Body of pancreas (tissue), 4 donors: ENCODE measurements at regions not wholly inside any gene's neighbourhood (a gene's known extent, or its start where the extent isn't known, plus 50 kb on each side); places are given as distances from the start of the nearest gene placed in this dataset.

Experiments
- ATAC-seq: fragments of 150-250 bp; one replicate; pipeline ENCODE4 v1.9.1; 2016
- DNase-seq, 4 donors: peaks; one replicate each; pipeline ENCODE4 v3.0.0-alpha.2; 2019
- H3K27ac ChIP-seq, 4 donors: fragments of 200-600 bp; sonication (generic); 1 replicate in 3 of 4; 2 replicates in 1 of 4; pipeline versions ENCODE4 v1.5.1 to v1.6.1; 2016 to 2019; ENCODE audit warnings: mild to moderate bottlenecking in 1 of 4, mixed read lengths in 1 of 4, moderate library complexity in 1 of 4
- H3K27me3 ChIP-seq, 2 donors: fragments of 200-600 bp; sonication (generic); one replicate each; pipeline ENCODE4 v1.6.0; 2016; ENCODE audit warnings: mild to moderate bottlenecking in 1 of 2
- H3K36me3 ChIP-seq, 2 donors: fragments of 200-600 bp; sonication (generic); replicated peaks in 1 of 2; 2 replicates each; pipeline ENCODE4 v1.5.1; 2016; ENCODE audit warnings: low read depth in 2 of 2; ENCODE audit not compliant: insufficient read depth in 1 of 2
- H3K4me1 ChIP-seq: fragments of 200-600 bp; sonication (generic); one replicate; pipeline ENCODE4 v1.6.0; 2016
- H3K4me3 ChIP-seq, 2 donors: fragments of 200-600 bp; sonication (generic); 1 replicate in 1 of 2; 2 replicates in 1 of 2; pipeline ENCODE4 v1.5.1; 2016 to 2019
- H3K9me3 ChIP-seq, 3 donors: fragments of 200-600 bp; sonication (generic); 1 replicate in 2 of 3; 2 replicates in 1 of 3; pipeline ENCODE4 v1.5.1; 2016
- POLR2A ChIP-seq, 3 donors: fragments of 450-650 bp; IDR thresholded peaks; one replicate each; pipeline ENCODE4 v1.6.1; 2016; ENCODE audit warnings: antibody characterized with exemption in 3 of 3, mild to moderate bottlenecking in 2 of 3
- WGBS, 2 donors: methylation state at CpG; one replicate each; pipeline ENCODE4 v1.1.5; 2017; 5-methylcytosine and 5-hydroxymethylcytosine counted together
- intact Hi-C: fragments of 100-400 bp; cut with DNase I; formaldehyde crosslinking; loops from one replicate; pipeline ENCODE4 v1.15.1; 2023
- TF ChIP-seq, protein P1 (sequence below), 7 experiments: fragments of 450-650 bp in 4 of 7; fragments of 200-600 bp in 3 of 7; sonication (generic) in 3 of 7; IDR thresholded peaks; one replicate each; pipeline ENCODE4 v1.5.1; 2016 to 2019; ENCODE audit warnings: antibody characterized with exemption in 7 of 7

DNA sequence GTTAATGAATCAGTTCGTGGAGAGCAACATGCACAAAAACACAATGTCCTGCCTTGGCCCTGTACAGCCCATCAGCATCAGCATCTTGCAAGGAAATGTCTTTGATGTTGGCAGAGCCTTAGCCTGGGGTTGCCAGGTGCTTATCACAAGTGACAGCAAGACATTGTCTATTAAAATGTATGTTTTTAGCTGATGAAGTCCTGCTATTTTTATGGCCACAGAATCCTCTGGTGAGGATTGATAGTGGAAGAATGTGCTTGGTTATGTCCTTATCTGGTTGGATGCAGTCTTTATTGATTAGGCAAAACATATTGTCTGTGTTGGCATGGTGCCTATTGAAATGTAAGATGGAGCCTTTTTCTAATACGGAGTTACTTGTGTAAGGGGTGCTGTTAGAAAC lies 1427.0 kb upstream of the MIR17HG start:
- no peak for DNase-seq
- Histone ChIP-seq H3K36me3 (no peaks in the 10 kb centered on the region), H3K4me3 (no peak overlapping the region), H3K9me3 (no peaks in the 10 kb centered on the region), H3K27me3 (no peaks in the 10 kb centered on the region), H3K4me1 (no peaks in the 10 kb centered on the region), H3K27ac (no peak overlapping the region)
- intact Hi-C loops = no loop called here
- TF ChIP-seq, protein P1, sequence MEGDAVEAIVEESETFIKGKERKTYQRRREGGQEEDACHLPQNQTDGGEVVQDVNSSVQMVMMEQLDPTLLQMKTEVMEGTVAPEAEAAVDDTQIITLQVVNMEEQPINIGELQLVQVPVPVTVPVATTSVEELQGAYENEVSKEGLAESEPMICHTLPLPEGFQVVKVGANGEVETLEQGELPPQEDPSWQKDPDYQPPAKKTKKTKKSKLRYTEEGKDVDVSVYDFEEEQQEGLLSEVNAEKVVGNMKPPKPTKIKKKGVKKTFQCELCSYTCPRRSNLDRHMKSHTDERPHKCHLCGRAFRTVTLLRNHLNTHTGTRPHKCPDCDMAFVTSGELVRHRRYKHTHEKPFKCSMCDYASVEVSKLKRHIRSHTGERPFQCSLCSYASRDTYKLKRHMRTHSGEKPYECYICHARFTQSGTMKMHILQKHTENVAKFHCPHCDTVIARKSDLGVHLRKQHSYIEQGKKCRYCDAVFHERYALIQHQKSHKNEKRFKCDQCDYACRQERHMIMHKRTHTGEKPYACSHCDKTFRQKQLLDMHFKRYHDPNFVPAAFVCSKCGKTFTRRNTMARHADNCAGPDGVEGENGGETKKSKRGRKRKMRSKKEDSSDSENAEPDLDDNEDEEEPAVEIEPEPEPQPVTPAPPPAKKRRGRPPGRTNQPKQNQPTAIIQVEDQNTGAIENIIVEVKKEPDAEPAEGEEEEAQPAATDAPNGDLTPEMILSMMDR (IDR thresholded peaks at IDR 0.05) = no peak
- TF ChIP-seq POLR2A (IDR thresholded peaks at IDR 0.05) = no peak
- 36 to 40% methylated on average over 2 of the region's 2 CpGs for whole genome bisulfite sequencing, 2 donors
- ATAC-seq = no peak

DNA sequence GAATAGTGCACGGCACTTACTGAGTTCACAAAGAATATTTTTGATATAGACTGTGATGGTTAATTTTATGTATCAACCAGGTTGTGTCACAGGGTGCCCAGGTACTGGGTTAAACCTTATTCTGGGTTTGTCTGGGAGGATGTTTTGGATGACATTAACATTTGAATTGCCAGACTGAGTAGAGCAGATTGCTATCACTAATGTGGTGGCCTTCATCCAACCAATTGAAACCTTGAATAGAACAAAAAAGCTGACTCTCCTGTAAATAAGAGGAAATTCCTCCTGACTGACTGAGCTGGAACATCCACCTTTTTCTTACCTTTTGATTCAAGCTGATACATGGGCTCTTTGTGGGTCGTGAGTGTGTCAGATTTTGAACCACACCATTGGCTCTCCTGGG lies 1424.4 kb upstream of the MIR17HG start:
- DNase-seq (no peak), ATAC-seq (no peak)
- no peak for TF ChIP-seq POLR2A (IDR thresholded peaks at IDR 0.05)
- H3K4me1 ChIP-seq = no peaks in the 10 kb centered on the region
- intact Hi-C loops = no loop called here
- 58 to 68% methylated on average over 2 of the region's 2 CpGs for WGBS, 2 donors
- H3K36me3 ChIP-seq = no peaks in the 10 kb centered on the region
- H3K4me3 ChIP-seq = no peak overlapping the region
- H3K27me3 ChIP-seq = no peaks in the 10 kb centered on the region
- H3K27ac ChIP-seq = no peak overlapping the region
- no peaks in the 10 kb centered on the region for H3K9me3 ChIP-seq

DNA sequence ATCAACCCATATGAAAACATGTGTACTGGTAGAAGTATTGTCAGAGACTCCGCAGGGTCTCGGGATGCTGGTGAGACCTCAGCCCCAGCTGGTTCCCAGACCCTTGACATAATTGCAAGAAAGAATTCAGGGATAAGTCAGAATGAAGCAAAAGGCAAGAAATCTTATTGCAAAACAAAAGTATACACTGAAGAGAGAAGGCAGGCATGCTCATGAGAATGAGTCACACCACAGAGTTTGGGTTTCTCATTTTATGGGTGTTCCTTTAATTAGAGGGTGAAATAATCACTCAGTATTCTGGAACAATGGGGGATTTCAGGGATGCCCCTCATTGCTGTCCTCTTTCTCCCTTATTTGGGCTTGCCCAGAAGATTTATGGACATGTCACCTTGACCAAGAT lies 1423.8 kb upstream of the MIR17HG start:
- Histone ChIP-seq H3K4me3 (no peak overlapping the region), H3K4me1 (no peaks in the 10 kb centered on the region), H3K27me3 (no peaks in the 10 kb centered on the region), H3K9me3 (no peaks in the 10 kb centered on the region), H3K36me3 (no peaks in the 10 kb centered on the region), H3K27ac (no peak overlapping the region)
- intact Hi-C loops = no loop called here
- TF ChIP-seq, protein P1 (IDR thresholded peaks at IDR 0.05) = no peak
- no peak for TF ChIP-seq POLR2A (IDR thresholded peaks at IDR 0.05)
- WGBS, 2 donors = 65 to 77% methylated on average over 2 of the region's 2 CpGs
- no peak for ATAC-seq
- DNase-seq = no peak

DNA sequence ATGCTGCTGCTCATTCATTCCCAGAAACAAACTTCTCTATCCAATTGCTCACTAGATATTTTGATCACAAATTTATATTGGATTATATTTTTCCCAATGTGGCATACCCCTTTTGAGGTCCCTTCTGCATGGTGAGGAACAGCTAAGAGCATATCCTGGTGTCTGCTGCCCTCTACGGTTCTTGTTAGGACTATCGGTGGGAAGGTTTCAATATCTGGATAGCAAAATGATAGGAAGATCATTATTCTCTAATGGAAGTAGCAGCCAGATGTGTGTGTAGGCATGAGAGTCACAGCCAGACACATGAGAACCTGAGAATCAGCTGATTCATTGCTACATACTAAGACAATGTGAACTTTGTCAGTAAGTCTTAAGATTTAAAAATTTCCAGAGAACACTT lies 1422.4 kb upstream of the MIR17HG start:
- Histone ChIP-seq H3K27ac (no peak overlapping the region), H3K36me3 (no peaks in the 10 kb centered on the region), H3K4me1 (no peaks in the 10 kb centered on the region), H3K4me3 (no peak overlapping the region), H3K9me3 (no peaks in the 10 kb centered on the region), H3K27me3 (no peaks in the 10 kb centered on the region)
- TF ChIP-seq, protein P1 (IDR thresholded peaks at IDR 0.05) = no peak
- no peak for TF ChIP-seq POLR2A (IDR thresholded peaks at IDR 0.05)
- 27 to 45% methylated on average over 2 of the region's 2 CpGs for WGBS, 2 donors
- DNase-seq (no peak), ATAC-seq (no peak)
- intact Hi-C loops = no loop called here

DNA sequence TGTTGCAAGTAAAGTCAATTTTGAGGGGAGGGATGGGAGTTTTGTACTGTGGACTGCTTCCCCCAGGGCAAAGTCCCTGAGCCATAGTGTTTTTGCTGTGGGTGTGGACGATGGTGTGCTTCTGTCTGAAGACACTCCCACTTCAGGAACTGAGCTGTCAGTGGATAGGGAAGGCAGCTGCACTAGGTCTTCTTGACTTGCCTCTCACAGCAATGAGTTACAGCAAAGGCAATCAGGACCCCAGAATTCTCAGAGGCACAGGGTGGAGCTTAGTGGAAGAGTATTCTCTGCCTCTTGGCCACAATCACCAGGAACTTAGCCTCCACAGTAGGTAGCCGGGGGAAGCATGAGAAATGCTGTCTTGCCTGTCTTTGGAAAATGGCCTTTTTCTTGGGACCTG lies 1416.6 kb upstream of the MIR17HG start:
- DNase-seq = no peak
- Histone ChIP-seq H3K4me3 (no peak overlapping the region), H3K27me3 (no peaks in the 10 kb centered on the region), H3K27ac (no peak overlapping the region), H3K9me3 (no peaks in the 10 kb centered on the region), H3K36me3 (no peaks in the 10 kb centered on the region), H3K4me1 (no peaks in the 10 kb centered on the region)
- WGBS, 2 donors = 50 to 66% methylated on average over 2 of the region's 2 CpGs
- intact Hi-C loops = no loop called here
- ATAC-seq = no peak
- TF ChIP-seq POLR2A (IDR thresholded peaks at IDR 0.05) = no peak

DNA sequence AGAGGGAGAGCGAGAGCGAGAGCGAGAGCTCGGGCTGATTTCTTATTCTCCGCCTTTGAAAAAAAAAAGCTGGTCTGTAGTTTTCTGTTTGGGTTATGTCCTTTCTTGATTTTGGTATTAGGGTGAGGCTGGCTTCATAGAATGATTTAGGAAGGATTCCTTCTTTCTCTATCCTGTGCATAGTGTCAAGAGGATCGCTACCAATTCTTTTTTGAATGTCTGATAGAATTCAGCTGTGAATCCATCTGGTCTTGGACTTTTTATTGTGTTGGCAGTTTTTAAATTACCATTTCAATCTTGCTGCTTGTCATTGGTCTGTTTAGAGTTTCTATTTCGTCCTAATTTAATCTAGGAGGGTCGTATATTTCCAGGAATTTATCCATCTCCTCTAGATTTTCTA lies 1414.6 kb upstream of the MIR17HG start:
- WGBS, 2 donors = 73 to 83% methylated on average over 8 of the region's 8 CpGs
- no peaks in the 10 kb centered on the region for H3K9me3 ChIP-seq
- no peak for DNase-seq
- no peaks in the 10 kb centered on the region for H3K27me3 ChIP-seq
- H3K36me3 ChIP-seq = no peaks in the 10 kb centered on the region
- no peak overlapping the region for H3K27ac ChIP-seq
- intact Hi-C loops = no loop called here
- H3K4me3 ChIP-seq = no peak overlapping the region
- ATAC-seq = no peak
- TF ChIP-seq POLR2A (IDR thresholded peaks at IDR 0.05) = no peak
- TF ChIP-seq, protein P1 (IDR thresholded peaks at IDR 0.05) = no peak
- H3K4me1 ChIP-seq = no peaks in the 10 kb centered on the region
